Fibroblast of the aortic adventitia (primary cell): ENCODE measurements at regions not wholly inside any gene's neighbourhood (a gene's known extent, or its start where the extent isn't known, plus 50 kb on each side); places are given as distances from the start of the nearest gene placed in this dataset.

Experiments
- DNase-seq: peaks from one replicate; pipeline ENCODE4 v3.0.0-alpha.2; 2010; ENCODE audit warnings: low read depth
- H3K4me3 ChIP-seq: 2 replicates; pipeline ENCODE4 v1.5.1; 2011; ENCODE audit warnings: low read depth, mild to moderate bottlenecking, control low read depth, low read length, moderate library complexity
- CTCF ChIP-seq: IDR thresholded peaks from 2 replicates; pipeline ENCODE4 v1.5.1; 2011; ENCODE audit warnings: mild to moderate bottlenecking, low read length, control low read depth, inconsistent platforms; ENCODE audit not compliant: insufficient read depth

- H3K4me3 ChIP-seq = no peak overlapping the region
- TF ChIP-seq CTCF = no peak
- DNase-seq = no peak
Measured at GRCh38 chr9:12463641-12464040, 229.5 kb upstream of the TYRP1 start.

- DNase-seq = no peak
- no peak overlapping the region for H3K4me3 ChIP-seq
- TF ChIP-seq CTCF = no peak
Measured at GRCh38 chr9:12464400-12464799, 228.8 kb upstream of the TYRP1 start.

GRCh38 chr9:12464910-12465512 lies 228.2 kb upstream of the TYRP1 start:
- peak; percentile 44 for DNase-seq
- no peak overlapping the region for H3K4me3 ChIP-seq
- peak; percentile 61 for TF ChIP-seq CTCF

- no peak overlapping the region for H3K4me3 ChIP-seq
- DNase-seq = no peak
- no peak for TF ChIP-seq CTCF
Measured at GRCh38 chr9:12469084-12469483, 224.1 kb upstream of the TYRP1 start.

- no peak for TF ChIP-seq CTCF
- DNase-seq = no peak
- H3K4me3 ChIP-seq = no peak overlapping the region
Measured at GRCh38 chr9:12494411-12494810, 198.8 kb upstream of the TYRP1 start.

- DNase-seq = no peak
- H3K4me3 ChIP-seq = no peak overlapping the region
- TF ChIP-seq CTCF = no peak
Measured at GRCh38 chr9:12497790-12498189, 195.4 kb upstream of the TYRP1 start.

- no peak for TF ChIP-seq CTCF
- H3K4me3 ChIP-seq = no peak overlapping the region
- no peak for DNase-seq
Measured at GRCh38 chr9:12502520-12502919, 190.7 kb upstream of the TYRP1 start.
